Esophagus muscularis mucosa (tissue), 4 donors: ENCODE measurements at regions not wholly inside any gene's neighbourhood (a gene's known extent, or its start where the extent isn't known, plus 50 kb on each side); places are given as distances from the start of the nearest gene placed in this dataset.

Experiments
- EP300 ChIP-seq: sonication (generic); formaldehyde crosslinking; IDR thresholded peaks from one replicate; pipeline ENCODE4 v1.6.1; 2017; ENCODE audit warnings: antibody characterized with exemption
- POLR2A ChIP-seq: fragments of 450-650 bp; IDR thresholded peaks from one replicate; pipeline ENCODE4 v1.6.1; 2017; ENCODE audit warnings: antibody characterized with exemption, moderate library complexity, mild to moderate bottlenecking, low read depth
- POLR2AphosphoS5 ChIP-seq, 2 donors: sonication (generic); formaldehyde crosslinking; IDR thresholded peaks; one replicate each; pipeline ENCODE4 v1.6.1; 2017; ENCODE audit warnings: antibody characterized with exemption in 2 of 2
- TF ChIP-seq, protein P1 (sequence below), 3 experiments: fragments of 200-600 bp in 2 of 3; fragments of 450-650 bp in 1 of 3; sonication (generic) in 2 of 3; IDR thresholded peaks; one replicate each; pipeline ENCODE4 v1.5.1; 2017 to 2019; ENCODE audit warnings: antibody characterized with exemption in 3 of 3, mild to moderate bottlenecking in 2 of 3, moderate library complexity in 1 of 3

DNA sequence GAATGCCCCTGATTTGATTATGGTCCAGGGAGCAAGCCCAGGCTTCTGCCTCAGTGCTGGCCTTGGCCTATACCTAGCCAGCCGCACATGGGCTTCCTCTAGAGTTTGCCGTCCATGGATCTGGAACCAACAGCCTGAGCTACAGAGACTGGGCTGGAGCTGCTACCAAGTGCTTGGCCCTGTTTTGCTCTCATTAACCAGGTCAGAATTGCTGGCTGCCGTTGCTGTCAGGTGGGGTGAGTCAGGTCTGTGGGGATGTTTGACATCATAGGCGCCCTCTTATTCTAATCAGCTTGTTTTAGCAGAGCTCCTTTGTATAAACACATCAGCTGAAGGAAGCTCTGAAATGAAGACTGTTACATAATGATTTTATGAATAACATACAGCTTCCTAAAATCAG, 83.1 kb upstream of the PHACTR2 start:
- TF ChIP-seq, protein P1, sequence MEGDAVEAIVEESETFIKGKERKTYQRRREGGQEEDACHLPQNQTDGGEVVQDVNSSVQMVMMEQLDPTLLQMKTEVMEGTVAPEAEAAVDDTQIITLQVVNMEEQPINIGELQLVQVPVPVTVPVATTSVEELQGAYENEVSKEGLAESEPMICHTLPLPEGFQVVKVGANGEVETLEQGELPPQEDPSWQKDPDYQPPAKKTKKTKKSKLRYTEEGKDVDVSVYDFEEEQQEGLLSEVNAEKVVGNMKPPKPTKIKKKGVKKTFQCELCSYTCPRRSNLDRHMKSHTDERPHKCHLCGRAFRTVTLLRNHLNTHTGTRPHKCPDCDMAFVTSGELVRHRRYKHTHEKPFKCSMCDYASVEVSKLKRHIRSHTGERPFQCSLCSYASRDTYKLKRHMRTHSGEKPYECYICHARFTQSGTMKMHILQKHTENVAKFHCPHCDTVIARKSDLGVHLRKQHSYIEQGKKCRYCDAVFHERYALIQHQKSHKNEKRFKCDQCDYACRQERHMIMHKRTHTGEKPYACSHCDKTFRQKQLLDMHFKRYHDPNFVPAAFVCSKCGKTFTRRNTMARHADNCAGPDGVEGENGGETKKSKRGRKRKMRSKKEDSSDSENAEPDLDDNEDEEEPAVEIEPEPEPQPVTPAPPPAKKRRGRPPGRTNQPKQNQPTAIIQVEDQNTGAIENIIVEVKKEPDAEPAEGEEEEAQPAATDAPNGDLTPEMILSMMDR (IDR thresholded peaks at IDR 0.05) = no peak
- TF ChIP-seq POLR2A = no peak
- peak in 1 of 2 donors; percentile 19 for TF ChIP-seq POLR2AphosphoS5 (IDR thresholded peaks at IDR 0.05)
- no peak for TF ChIP-seq EP300
